HUES6 (cell line): ENCODE measurements at regions not wholly inside any gene's neighbourhood (a gene's known extent, or its start where the extent isn't known, plus 50 kb on each side); places are given as distances from the start of the nearest gene placed in this dataset.

Source experiments
- H3K27ac ChIP-seq: 2 replicates; pipeline ENCODE4 v1.7.0; 2013; ENCODE audit warnings: low read depth, mild to moderate bottlenecking, low read length, inconsistent platforms
- H3K27me3 ChIP-seq: 2 replicates; pipeline ENCODE4 v1.6.1; 2013; ENCODE audit warnings: low read length; ENCODE audit not compliant: control insufficient read depth, insufficient read depth
- H3K36me3 ChIP-seq: 2 replicates; pipeline ENCODE4 v1.6.1; 2013; ENCODE audit warnings: low read length; ENCODE audit not compliant: control insufficient read depth, insufficient read depth
- H3K4me1 ChIP-seq: 2 replicates; pipeline ENCODE4 v1.6.1; 2013; ENCODE audit warnings: low read length; ENCODE audit not compliant: control insufficient read depth, insufficient read depth
- H3K4me3 ChIP-seq: 2 replicates; pipeline ENCODE4 v1.5.1; 2013; ENCODE audit warnings: low read depth, low read length
- H3K9ac ChIP-seq: one replicate; pipeline ENCODE4 v1.6.1; 2013; ENCODE audit warnings: mild to moderate bottlenecking, low read length
- H3K9me3 ChIP-seq: 2 replicates; pipeline ENCODE4 v1.6.1; 2013; ENCODE audit warnings: low read depth, low read length; ENCODE audit not compliant: control insufficient read depth, insufficient read depth

- Histone ChIP-seq H3K27me3 (0 out of 2 replicates have a peak, but pooled peaks cover 4% of the 10 kb centered on the region), H3K4me3 (no peak overlapping the region), H3K36me3 (no peaks in the 10 kb centered on the region), H3K9ac (no peak overlapping the region), H3K4me1 (no peaks in the 10 kb centered on the region; the same call in 1 of the 2 replicates), H3K9me3 (no peaks in the 10 kb centered on the region), H3K27ac (no peak overlapping the region)
Measured at GRCh38 chr4:4775493-4776004, 83.9 kb upstream of the MSX1 start.

GRCh38 chr4:4772534-4772933, 86.9 kb upstream of the MSX1 start:
- Histone ChIP-seq H3K27me3 (0 out of 2 replicates have a peak, but pooled peaks cover 4% of the 10 kb centered on the region), H3K36me3 (no peaks in the 10 kb centered on the region), H3K4me1 (no peaks in the 10 kb centered on the region; the same call in 1 of the 2 replicates), H3K9ac (no peak overlapping the region), H3K4me3 (no peak overlapping the region), H3K9me3 (no peaks in the 10 kb centered on the region), H3K27ac (no peak overlapping the region)

- H3K36me3 ChIP-seq: no peaks in the 10 kb centered on the region
- H3K9ac ChIP-seq: no peak overlapping the region
- no peaks in the 10 kb centered on the region for H3K9me3 ChIP-seq
- no peak overlapping the region for H3K27ac ChIP-seq
- H3K4me1 ChIP-seq: peaks cover 2% of the 10 kb centered on the region; the same call in 1 of the 2 replicates
- H3K4me3 ChIP-seq: no peak overlapping the region
- H3K27me3 ChIP-seq: no peaks in the 10 kb centered on the region
Measured at GRCh38 chr4:4771160-4771559, 88.3 kb upstream of the MSX1 start.

GRCh38 chr4:4770610-4771009, 88.9 kb upstream of the MSX1 start:
- Histone ChIP-seq H3K36me3 (no peaks in the 10 kb centered on the region), H3K4me3 (no peak overlapping the region), H3K9ac (no peak overlapping the region), H3K4me1 (peaks cover 8% of the 10 kb centered on the region; the same call in 1 of the 2 replicates), H3K27me3 (no peaks in the 10 kb centered on the region), H3K27ac (no peak overlapping the region), H3K9me3 (no peaks in the 10 kb centered on the region)

- no peaks in the 10 kb centered on the region for H3K9me3 ChIP-seq
- H3K4me1 ChIP-seq: peaks cover 37% of the 10 kb centered on the region
- H3K9ac ChIP-seq: peak overlapping the region; percentile 21
- no peaks in the 10 kb centered on the region for H3K36me3 ChIP-seq
- no peaks in the 10 kb centered on the region for H3K27me3 ChIP-seq
- H3K27ac ChIP-seq: no peak overlapping the region; the same call in 1 of the 2 replicates
- no peak overlapping the region for H3K4me3 ChIP-seq
Measured at GRCh38 chr4:4766564-4766963, 92.9 kb upstream of the MSX1 start.

GRCh38 chr4:4765811-4766210, 93.7 kb upstream of the MSX1 start:
- no peaks in the 10 kb centered on the region for H3K36me3 ChIP-seq
- no peak overlapping the region; the same call in 1 of the 2 replicates for H3K27ac ChIP-seq
- H3K4me1 ChIP-seq: peaks cover 44% of the 10 kb centered on the region
- H3K4me3 ChIP-seq: no peak overlapping the region
- H3K9me3 ChIP-seq: no peaks in the 10 kb centered on the region
- no peaks in the 10 kb centered on the region for H3K27me3 ChIP-seq
- peak overlapping the region; percentile 21 for H3K9ac ChIP-seq

GRCh38 chr4:4764558-4764905, 94.9 kb upstream of the MSX1 start:
- Histone ChIP-seq H3K4me3 (no peak overlapping the region), H3K36me3 (no peaks in the 10 kb centered on the region), H3K27ac (no peak overlapping the region; the same call in 1 of the 2 replicates), H3K4me1 (peaks cover 52% of the 10 kb centered on the region), H3K9ac (peak overlapping the region; percentile 50), H3K27me3 (peaks cover 7% of the 10 kb centered on the region), H3K9me3 (no peaks in the 10 kb centered on the region)

- peaks cover 53% of the 10 kb centered on the region for H3K4me1 ChIP-seq
- peak overlapping the region; percentile 11; the same call in 1 of the 2 replicates for H3K4me3 ChIP-seq
- peaks cover 8% of the 10 kb centered on the region for H3K27me3 ChIP-seq
- H3K9me3 ChIP-seq: no peaks in the 10 kb centered on the region
- peak overlapping the region; percentile 50 for H3K9ac ChIP-seq
- H3K36me3 ChIP-seq: no peaks in the 10 kb centered on the region
- H3K27ac ChIP-seq: peak overlapping the region; percentile 0; the same call in 1 of the 2 replicates
Measured at GRCh38 chr4:4763822-4764557, 95.5 kb upstream of the MSX1 start.

- Histone ChIP-seq H3K36me3 (no peaks in the 10 kb centered on the region), H3K27ac (peak overlapping the region; percentile 50; the same call in 1 of the 2 replicates), H3K4me1 (peaks cover 61% of the 10 kb centered on the region), H3K27me3 (peaks cover 12% of the 10 kb centered on the region), H3K4me3 (peak overlapping the region; percentile 11; the same call in 1 of the 2 replicates), H3K9ac (peak overlapping the region; percentile 50), H3K9me3 (no peaks in the 10 kb centered on the region)
Measured at GRCh38 chr4:4762909-4763821, 96.3 kb upstream of the MSX1 start.

- H3K27me3 ChIP-seq: peaks cover 12% of the 10 kb centered on the region
- peak overlapping the region; percentile 50; the same call in 1 of the 2 replicates for H3K27ac ChIP-seq
- H3K9me3 ChIP-seq: no peaks in the 10 kb centered on the region
- H3K36me3 ChIP-seq: no peaks in the 10 kb centered on the region
- peaks cover 61% of the 10 kb centered on the region for H3K4me1 ChIP-seq
- H3K4me3 ChIP-seq: peak overlapping the region; percentile 11; the same call in 1 of the 2 replicates
- peak overlapping the region; percentile 50 for H3K9ac ChIP-seq
Measured at GRCh38 chr4:4762300-4762699, 97.2 kb upstream of the MSX1 start.
